Endothelial cell of umbilical vein (primary cell): ENCODE measurements at regions not wholly inside any gene's neighbourhood (a gene's known extent, or its start where the extent isn't known, plus 50 kb on each side); places are given as distances from the start of the nearest gene placed in this dataset.

ENCODE experiments used
- BruUV-seq: library from RNA; stranded (reverse); fragments of 400-500 nt; replicated peaks from 2 replicates; lab custom pipeline; 2021; lab: Mats Ljungman, UMichigan
- CTCF ChIA-PET: fragments of 300-600, 350-600 bp; sonication (Branson Sonifier 250); formaldehyde crosslinking; loops from one replicate; lab custom pipeline; 2021; ENCODE audit warnings: antibody characterized with exemption, inconsistent platforms; lab: Charles Lee
- POLR2A ChIA-PET: fragments of 300-600, 350-600 bp; sonication (Branson Sonifier 250); formaldehyde crosslinking; loops from one replicate; lab custom pipeline; 2021; ENCODE audit warnings: antibody characterized with exemption, inconsistent platforms; lab: Charles Lee
- DNase-seq: peaks from one replicate; pipeline ENCODE4 v3.0.0-alpha.2; 2011; ENCODE audit warnings: low read depth, low spot score
- FAIRE-seq: peaks from 2 replicates; lab custom pipeline; 2011; peaks lifted over from hg19 to GRCh38; lab: Jason Lieb, UNC
- H2AFZ ChIP-seq: 2 replicates; pipeline ENCODE4 v1.6.0; 2012; ENCODE audit warnings: low read depth, low read length, control low read depth, inconsistent platforms
- H3K27ac ChIP-seq: 2 replicates; pipeline ENCODE4 v1.5.1; 2011; ENCODE audit warnings: low read depth, mild to moderate bottlenecking, control low read depth, low read length, moderate library complexity; ENCODE audit not compliant: insufficient read depth
- H3K27me3 ChIP-seq, 2 experiments: 2 replicates each; pipeline versions ENCODE4 v1.6.0 to v1.6.1; 2011; ENCODE audit warnings: low read length in 2 of 2, mixed read lengths in 1 of 2; ENCODE audit not compliant: control insufficient read depth in 2 of 2, insufficient read depth in 2 of 2
- H3K36me3 ChIP-seq, 2 experiments: 2 replicates in 1 of 2; 3 replicates in 1 of 2; pipeline ENCODE4 v1.5.1; 2011; ENCODE audit warnings: low read length in 2 of 2, mild to moderate bottlenecking in 1 of 2, moderate library complexity in 1 of 2; ENCODE audit not compliant: control insufficient read depth in 2 of 2, insufficient read depth in 2 of 2; ENCODE audit errors: extremely low read depth in 1 of 2
- H3K4me1 ChIP-seq: 3 replicates; pipeline ENCODE4 v1.5.1; 2011; ENCODE audit warnings: mild to moderate bottlenecking, low read length; ENCODE audit not compliant: control insufficient read depth, insufficient read depth; ENCODE audit errors: extremely low read depth
- H3K4me2 ChIP-seq: 2 replicates; pipeline ENCODE4 v1.6.1; 2011; ENCODE audit warnings: low read length, control low read depth, mixed read lengths; ENCODE audit not compliant: insufficient read depth
- H3K4me3 ChIP-seq, 3 experiments: fragments of 200-600 bp in 1 of 3; sonication (generic), shearing (Covaris generic) in 1 of 3; replicated peaks in 1 of 3; 2 replicates each; pipeline ENCODE4 v1.5.1; 2011 to 2016; ENCODE audit warnings: control low read depth in 3 of 3, low read length in 3 of 3, mild to moderate bottlenecking in 2 of 3, inconsistent platforms in 1 of 3, low read depth in 1 of 3, moderate library complexity in 1 of 3; ENCODE audit not compliant: insufficient read depth in 1 of 3
- H3K79me2 ChIP-seq: 2 replicates; pipeline ENCODE4 v1.6.0; 2012; ENCODE audit warnings: low read length, inconsistent platforms; ENCODE audit not compliant: control insufficient read depth, insufficient read depth
- H3K9ac ChIP-seq: replicated peaks from 2 replicates; pipeline ENCODE3; 2011; ENCODE audit warnings: low read length, control low read depth; ENCODE audit not compliant: insufficient read depth; ENCODE audit errors: extremely low read depth
- H3K9me1 ChIP-seq: replicated peaks from 3 replicates; pipeline ENCODE4 v1.6.0; 2011; ENCODE audit warnings: mild to moderate bottlenecking, low read length; ENCODE audit not compliant: control insufficient read depth, insufficient read depth; ENCODE audit errors: extremely low read depth
- H3K9me3 ChIP-seq: replicated peaks from 2 replicates; pipeline ENCODE4 v1.5.1; 2012; ENCODE audit warnings: low read length, inconsistent platforms; ENCODE audit not compliant: control insufficient read depth, insufficient read depth
- H4K20me1 ChIP-seq: replicated peaks from 2 replicates; pipeline ENCODE3; 2011; ENCODE audit warnings: mild to moderate bottlenecking, low read length; ENCODE audit not compliant: control insufficient read depth, insufficient read depth; ENCODE audit errors: extremely low read depth
- EZH2 ChIP-seq: IDR thresholded peaks from 2 replicates; pipeline ENCODE4 v1.6.1; 2012; ENCODE audit warnings: borderline replicate concordance, low read depth, mild to moderate bottlenecking, moderate library complexity, low read length, inconsistent platforms; ENCODE audit not compliant: severe bottlenecking
- FOS ChIP-seq: IDR thresholded peaks from 2 replicates; pipeline ENCODE4 v1.6.1; 2011; ENCODE audit warnings: mild to moderate bottlenecking, low read length, moderate library complexity, borderline replicate concordance; ENCODE audit not compliant: insufficient read depth
- GATA2 ChIP-seq: IDR thresholded peaks from 2 replicates; pipeline ENCODE4 v1.7.0; 2011; ENCODE audit warnings: low read depth, mild to moderate bottlenecking, moderate library complexity, mixed read lengths, low read length; ENCODE audit not compliant: insufficient read length, insufficient read depth
- JUN ChIP-seq: IDR thresholded peaks from 2 replicates; pipeline ENCODE4 v1.6.1; 2011; ENCODE audit warnings: borderline replicate concordance, low read depth; ENCODE audit not compliant: insufficient read length, insufficient read depth
- MAX ChIP-seq: IDR thresholded peaks from 2 replicates; pipeline ENCODE4 v1.6.1; 2011; ENCODE audit not compliant: insufficient read depth, insufficient read length
- MYC ChIP-seq: IDR thresholded peaks from one replicate; pipeline ENCODE4 v1.6.1; 2011; ENCODE audit warnings: mild to moderate bottlenecking, low read depth, low read length
- POLR2A ChIP-seq: IDR thresholded peaks from 2 replicates; pipeline ENCODE4 v1.6.1; 2012; ENCODE audit warnings: low read depth, mild to moderate bottlenecking, control low read depth, low read length
- POLR2AphosphoS5 ChIP-seq: IDR thresholded peaks from 2 replicates; pipeline ENCODE4 v1.6.1; 2012; ENCODE audit warnings: low read depth, mild to moderate bottlenecking, control low read depth, low read length, moderate library complexity; ENCODE audit not compliant: insufficient read depth
- dilution Hi-C: fragments of 300-500 bp; cut with MboI; formaldehyde crosslinking; loops from one replicate; pipeline ENCODE4 v1.15.0; 2019; ENCODE audit warnings: low sequenced_read_pairs; ENCODE audit not compliant: extremely low pct_ligation_motif_present
- intact Hi-C: fragments of 100-400 bp; cut with micrococcal nuclease; formaldehyde crosslinking; loops from one replicate; pipeline ENCODE4 v1.10.0; 2022
- TF ChIP-seq, protein P1 (sequence below), 2 donors: IDR thresholded peaks; 1 replicate in 1 of 2; 2 replicates in 1 of 2; pipeline ENCODE4 v1.5.1; 2011; ENCODE audit warnings: low read length in 2 of 2, mild to moderate bottlenecking in 2 of 2, moderate library complexity in 2 of 2, control low read depth in 1 of 2, inconsistent platforms in 1 of 2, low read depth in 1 of 2; ENCODE audit not compliant: insufficient read depth in 1 of 2; ENCODE audit errors: extremely low read depth in 1 of 2

DNA sequence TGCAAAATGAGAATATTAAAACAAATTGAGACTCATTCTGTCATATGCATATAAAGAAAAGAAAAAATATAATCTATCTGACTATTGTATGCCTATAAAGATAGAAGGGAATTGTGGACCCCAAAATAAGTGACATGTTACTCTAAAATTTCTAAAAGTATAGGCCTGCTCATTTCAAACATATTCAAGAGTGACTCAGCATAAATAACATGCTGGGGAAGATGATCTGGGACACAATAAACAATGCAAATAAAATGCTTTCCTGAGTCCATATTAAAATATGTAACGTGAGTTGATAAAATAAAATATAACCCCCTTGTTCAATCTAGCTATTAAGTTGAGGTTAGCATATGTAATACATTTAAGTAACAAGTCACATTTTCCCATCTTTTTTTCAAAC, 882.0 kb upstream of the EDIL3 start:
- CTCF ChIA-PET, result no interaction called here
- no TSS peak for BruUV-seq
- dilution Hi-C loops, result no loop called here

More for the DNA sequence above, 882.0 kb upstream of the EDIL3 start:
- H3K9me3 ChIP-seq, result no peaks in the 10 kb centered on the region
- TF ChIP-seq GATA2, result no peak
- TF ChIP-seq JUN, result no peak
- TF ChIP-seq FOS, result no peak
- TF ChIP-seq, protein P1, sequence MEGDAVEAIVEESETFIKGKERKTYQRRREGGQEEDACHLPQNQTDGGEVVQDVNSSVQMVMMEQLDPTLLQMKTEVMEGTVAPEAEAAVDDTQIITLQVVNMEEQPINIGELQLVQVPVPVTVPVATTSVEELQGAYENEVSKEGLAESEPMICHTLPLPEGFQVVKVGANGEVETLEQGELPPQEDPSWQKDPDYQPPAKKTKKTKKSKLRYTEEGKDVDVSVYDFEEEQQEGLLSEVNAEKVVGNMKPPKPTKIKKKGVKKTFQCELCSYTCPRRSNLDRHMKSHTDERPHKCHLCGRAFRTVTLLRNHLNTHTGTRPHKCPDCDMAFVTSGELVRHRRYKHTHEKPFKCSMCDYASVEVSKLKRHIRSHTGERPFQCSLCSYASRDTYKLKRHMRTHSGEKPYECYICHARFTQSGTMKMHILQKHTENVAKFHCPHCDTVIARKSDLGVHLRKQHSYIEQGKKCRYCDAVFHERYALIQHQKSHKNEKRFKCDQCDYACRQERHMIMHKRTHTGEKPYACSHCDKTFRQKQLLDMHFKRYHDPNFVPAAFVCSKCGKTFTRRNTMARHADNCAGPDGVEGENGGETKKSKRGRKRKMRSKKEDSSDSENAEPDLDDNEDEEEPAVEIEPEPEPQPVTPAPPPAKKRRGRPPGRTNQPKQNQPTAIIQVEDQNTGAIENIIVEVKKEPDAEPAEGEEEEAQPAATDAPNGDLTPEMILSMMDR (IDR thresholded peaks at IDR 0.05; ENCODE audit: extremely low read depth in 1 of 2, insufficient read depth in 1 of 2, low read depth in 1 of 2, low read length in 2 of 2), result no peak
- TF ChIP-seq MAX, result no peak
- TF ChIP-seq EZH2, result no peak
- no peak for TF ChIP-seq POLR2AphosphoS5
- TF ChIP-seq MYC, result no peak
- no peak for TF ChIP-seq POLR2A
- H3K27ac ChIP-seq, result no peak overlapping the region
- POLR2A ChIA-PET, result no interaction called here
- no peak for FAIRE-seq
- intact Hi-C loops, result no loop called here
- H3K9ac ChIP-seq, result no peak overlapping the region
- no peaks in the 10 kb centered on the region for H3K36me3 ChIP-seq
- no peak for DNase-seq
- H3K4me2 ChIP-seq, result no peak overlapping the region
- no peaks in the 10 kb centered on the region for H4K20me1 ChIP-seq
- H3K4me3 ChIP-seq, result no peak overlapping the region
- H3K27me3 ChIP-seq, result no peaks in the 10 kb centered on the region
- no peaks in the 10 kb centered on the region for H3K79me2 ChIP-seq
- H2AFZ ChIP-seq, result no peak overlapping the region
- no peaks in the 10 kb centered on the region for H3K9me1 ChIP-seq
- H3K4me1 ChIP-seq, result no peaks in the 10 kb centered on the region
